Liver (tissue), 8 donors: ENCODE measurements at regions not wholly inside any gene's neighbourhood (a gene's known extent, or its start where the extent isn't known, plus 50 kb on each side); places are given as distances from the start of the nearest gene placed in this dataset.

ENCODE experiments used
- DNase-seq: peaks from one replicate; pipeline ENCODE4 v3.0.0-alpha.2; 2017; ENCODE audit warnings: low spot score
- H3K27ac ChIP-seq, 2 donors: one replicate each; pipeline ENCODE4 v1.7.0; 2013; ENCODE audit warnings: inconsistent platforms in 2 of 2, low read length in 2 of 2, control low read depth in 1 of 2, low read depth in 1 of 2, mild to moderate bottlenecking in 1 of 2
- H3K27me3 ChIP-seq, 4 donors: one replicate each; pipeline versions ENCODE4 v1.6.1 to v1.7.0; 2013; ENCODE audit warnings: low read length in 3 of 4, inconsistent platforms in 1 of 4, mild to moderate bottlenecking in 1 of 4, moderate library complexity in 1 of 4; ENCODE audit not compliant: control insufficient read depth in 4 of 4, insufficient read depth in 4 of 4
- H3K36me3 ChIP-seq, 4 donors: one replicate each; pipeline versions ENCODE4 v1.6.1 to v1.7.0; 2013; ENCODE audit warnings: low read length in 3 of 4, mild to moderate bottlenecking in 3 of 4, low read depth in 1 of 4, moderate library complexity in 1 of 4; ENCODE audit not compliant: control insufficient read depth in 4 of 4, insufficient read depth in 3 of 4
- H3K4me1 ChIP-seq, 4 donors: one replicate each; pipeline versions ENCODE4 v1.6.1 to v1.7.0; 2013; ENCODE audit warnings: low read length in 3 of 4, mild to moderate bottlenecking in 3 of 4, moderate library complexity in 1 of 4; ENCODE audit not compliant: control insufficient read depth in 4 of 4, insufficient read depth in 4 of 4
- H3K4me3 ChIP-seq, 3 donors: one replicate each; pipeline versions ENCODE4 v1.6.1 to v1.7.0; 2013; ENCODE audit warnings: low read length in 3 of 3, control low read depth in 1 of 3, low read depth in 1 of 3, mild to moderate bottlenecking in 1 of 3
- H3K9ac ChIP-seq, 2 donors: one replicate each; pipeline ENCODE4 v1.7.0; 2013; ENCODE audit warnings: low read length in 2 of 2, mild to moderate bottlenecking in 2 of 2, moderate library complexity in 2 of 2, control low read depth in 1 of 2, low read depth in 1 of 2
- H3K9me3 ChIP-seq, 4 donors: one replicate each; pipeline versions ENCODE4 v1.6.1 to v1.7.0; 2013; ENCODE audit warnings: low read length in 3 of 4; ENCODE audit not compliant: control insufficient read depth in 4 of 4
- EGR1 ChIP-seq, 2 donors: IDR thresholded peaks; 2 replicates each; pipeline ENCODE4 v1.6.1; 2016 to 2018; ENCODE audit warnings: antibody characterized with exemption in 2 of 2, low read depth in 2 of 2
- FOXA1 ChIP-seq: IDR thresholded peaks from 2 replicates; pipeline ENCODE4 v1.6.1; 2016; ENCODE audit warnings: antibody characterized with exemption
- GABPA ChIP-seq, 2 donors: IDR thresholded peaks in 1 of 2; conservative IDR thresholded peaks in 1 of 2; 2 replicates each; pipeline ENCODE4 v1.6.1; 2016; ENCODE audit warnings: antibody characterized with exemption in 2 of 2, mild to moderate bottlenecking in 1 of 2, moderate library complexity in 1 of 2
- HNF4A ChIP-seq, 2 donors: conservative IDR thresholded peaks; 2 replicates each; pipeline ENCODE4 v1.6.1; 2016; ENCODE audit warnings: antibody characterized with exemption in 2 of 2, mild to moderate bottlenecking in 2 of 2
- JUND ChIP-seq, 2 donors: IDR thresholded peaks; 2 replicates each; pipeline ENCODE4 v1.6.1; 2016; ENCODE audit warnings: antibody characterized with exemption in 2 of 2
- SP1 ChIP-seq: IDR thresholded peaks from 2 replicates; pipeline ENCODE4 v1.6.1; 2018; ENCODE audit warnings: antibody characterized with exemption, mild to moderate bottlenecking
- WGBS: extraction: QIAGEN DNeasy Blood & Tissue Kit; methylation state at CpG from one replicate; pipeline ENCODE4 v1.1.7; 2013; 5-methylcytosine and 5-hydroxymethylcytosine counted together
- TF ChIP-seq, protein P1 (sequence below): fragments of 150-350 bp; IDR thresholded peaks from 2 replicates; pipeline ENCODE4 v1.5.1; 2017; ENCODE audit warnings: improper control_type of control experiment, low read depth, low read length; ENCODE audit not compliant: missing input control
- TF ChIP-seq, protein P2 (sequence below): IDR thresholded peaks from 2 replicates; pipeline ENCODE4 v1.6.1; 2016; ENCODE audit warnings: antibody characterized with exemption
- TF ChIP-seq, protein P3 (sequence below): IDR thresholded peaks from 2 replicates; pipeline ENCODE4 v1.6.1; 2016; ENCODE audit warnings: antibody characterized with exemption
- donor health status: healthy.
- donor health status: healthy.
- donor health status: healthy.
- donor health status: healthy.
- donor health status: healthy.

DNA sequence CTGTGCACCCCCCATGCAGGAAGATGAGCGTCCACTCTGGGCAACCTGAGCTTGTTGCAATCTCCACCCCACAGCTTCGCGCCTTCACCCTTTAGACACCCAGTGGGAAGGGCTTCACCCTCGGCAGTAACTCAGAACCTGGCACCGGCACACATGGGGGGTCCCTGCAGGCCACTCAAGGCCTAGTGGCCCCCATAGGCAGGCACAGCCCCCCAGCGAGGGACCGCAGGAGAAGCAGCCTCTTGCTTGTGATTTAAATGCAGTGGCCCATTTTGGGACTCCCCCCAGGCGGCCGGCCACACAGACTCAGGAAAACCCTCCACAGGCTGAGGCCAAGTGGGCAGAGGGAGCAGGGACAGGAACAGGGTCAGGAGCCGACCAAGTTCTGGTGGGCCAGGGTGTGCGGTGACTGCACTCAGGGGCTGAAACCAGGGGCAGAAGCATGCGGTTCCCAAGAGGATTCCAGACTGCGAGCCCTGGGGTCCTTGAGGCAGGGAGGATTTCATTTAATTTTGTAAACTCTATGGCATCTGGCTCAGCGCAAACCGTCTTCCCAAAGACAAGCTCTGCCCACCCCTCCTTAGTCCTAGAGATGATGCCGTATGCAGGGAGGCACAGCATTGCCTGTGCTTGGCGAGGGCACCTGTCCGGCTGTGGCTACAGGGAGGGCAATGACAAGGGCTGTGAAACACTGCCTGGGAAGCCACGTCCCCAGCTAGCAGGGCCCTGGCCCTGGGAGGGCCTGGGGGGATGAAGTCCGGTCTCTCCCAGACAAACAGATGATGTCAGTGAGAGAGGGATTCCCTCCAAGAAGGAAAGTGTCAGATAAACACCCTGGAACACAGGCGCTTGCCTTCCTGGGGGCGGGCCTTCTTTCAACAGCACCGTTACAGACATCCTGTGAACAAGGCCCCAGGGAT lies 52.9 kb upstream of the GPR31 start:
- no peak for DNase-seq
- Histone ChIP-seq H3K4me3 (no peak overlapping the region), H3K4me1 (peaks cover 0 to 2% (median under 1%) of the 10 kb centered on the region in 4 donors), H3K27me3 (no peaks in the 10 kb centered on the region), H3K9ac (no peak overlapping the region), H3K9me3 (no peaks in the 10 kb centered on the region), H3K36me3 (no peaks in the 10 kb centered on the region), H3K27ac (no peak overlapping the region)
- 74% methylated on average over 23 of the region's 23 CpGs for WGBS
- TF ChIP-seq HNF4A (conservative IDR thresholded peaks at IDR 0.05) (peak in 1 of 2 donors; percentile 15), SP1 (no peak)
- TF ChIP-seq, protein P1, sequence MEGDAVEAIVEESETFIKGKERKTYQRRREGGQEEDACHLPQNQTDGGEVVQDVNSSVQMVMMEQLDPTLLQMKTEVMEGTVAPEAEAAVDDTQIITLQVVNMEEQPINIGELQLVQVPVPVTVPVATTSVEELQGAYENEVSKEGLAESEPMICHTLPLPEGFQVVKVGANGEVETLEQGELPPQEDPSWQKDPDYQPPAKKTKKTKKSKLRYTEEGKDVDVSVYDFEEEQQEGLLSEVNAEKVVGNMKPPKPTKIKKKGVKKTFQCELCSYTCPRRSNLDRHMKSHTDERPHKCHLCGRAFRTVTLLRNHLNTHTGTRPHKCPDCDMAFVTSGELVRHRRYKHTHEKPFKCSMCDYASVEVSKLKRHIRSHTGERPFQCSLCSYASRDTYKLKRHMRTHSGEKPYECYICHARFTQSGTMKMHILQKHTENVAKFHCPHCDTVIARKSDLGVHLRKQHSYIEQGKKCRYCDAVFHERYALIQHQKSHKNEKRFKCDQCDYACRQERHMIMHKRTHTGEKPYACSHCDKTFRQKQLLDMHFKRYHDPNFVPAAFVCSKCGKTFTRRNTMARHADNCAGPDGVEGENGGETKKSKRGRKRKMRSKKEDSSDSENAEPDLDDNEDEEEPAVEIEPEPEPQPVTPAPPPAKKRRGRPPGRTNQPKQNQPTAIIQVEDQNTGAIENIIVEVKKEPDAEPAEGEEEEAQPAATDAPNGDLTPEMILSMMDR: no peak

DNA sequence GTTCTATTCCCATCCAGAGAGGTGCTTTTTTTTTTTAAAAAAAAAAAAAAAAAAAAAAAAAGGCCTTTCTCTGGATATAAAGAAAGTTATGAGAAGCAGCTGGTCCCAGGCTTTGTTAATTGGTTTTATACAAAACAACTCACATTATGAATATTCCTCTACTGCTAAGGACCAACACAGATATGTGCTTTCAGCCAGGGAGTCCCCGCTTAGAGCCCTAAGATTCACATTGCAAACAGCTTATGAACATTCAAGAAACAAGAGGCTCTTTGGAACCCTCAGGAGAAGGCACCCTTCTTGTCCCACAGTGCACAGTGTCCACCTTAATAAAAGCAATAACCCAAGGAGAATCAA lies 53.5 kb upstream of the GPR31 start:
- no peak for DNase-seq
- H3K4me3 ChIP-seq: no peak overlapping the region
- WGBS: 94% methylated on average over 1 of the region's 1 CpG
- H3K9ac ChIP-seq: no peak overlapping the region
- no peaks in the 10 kb centered on the region for H3K36me3 ChIP-seq
- no peak overlapping the region for H3K27ac ChIP-seq
- H3K4me1 ChIP-seq: peaks cover 0 to 2% (median under 1%) of the 10 kb centered on the region in 4 donors
- no peaks in the 10 kb centered on the region for H3K27me3 ChIP-seq
- no peaks in the 10 kb centered on the region for H3K9me3 ChIP-seq
- TF ChIP-seq FOXA1: no peak
- TF ChIP-seq, protein P2, sequence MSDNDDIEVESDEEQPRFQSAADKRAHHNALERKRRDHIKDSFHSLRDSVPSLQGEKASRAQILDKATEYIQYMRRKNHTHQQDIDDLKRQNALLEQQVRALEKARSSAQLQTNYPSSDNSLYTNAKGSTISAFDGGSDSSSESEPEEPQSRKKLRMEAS: no peak
- TF ChIP-seq, protein P3, sequence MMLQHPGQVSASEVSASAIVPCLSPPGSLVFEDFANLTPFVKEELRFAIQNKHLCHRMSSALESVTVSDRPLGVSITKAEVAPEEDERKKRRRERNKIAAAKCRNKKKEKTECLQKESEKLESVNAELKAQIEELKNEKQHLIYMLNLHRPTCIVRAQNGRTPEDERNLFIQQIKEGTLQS: no peak

DNA sequence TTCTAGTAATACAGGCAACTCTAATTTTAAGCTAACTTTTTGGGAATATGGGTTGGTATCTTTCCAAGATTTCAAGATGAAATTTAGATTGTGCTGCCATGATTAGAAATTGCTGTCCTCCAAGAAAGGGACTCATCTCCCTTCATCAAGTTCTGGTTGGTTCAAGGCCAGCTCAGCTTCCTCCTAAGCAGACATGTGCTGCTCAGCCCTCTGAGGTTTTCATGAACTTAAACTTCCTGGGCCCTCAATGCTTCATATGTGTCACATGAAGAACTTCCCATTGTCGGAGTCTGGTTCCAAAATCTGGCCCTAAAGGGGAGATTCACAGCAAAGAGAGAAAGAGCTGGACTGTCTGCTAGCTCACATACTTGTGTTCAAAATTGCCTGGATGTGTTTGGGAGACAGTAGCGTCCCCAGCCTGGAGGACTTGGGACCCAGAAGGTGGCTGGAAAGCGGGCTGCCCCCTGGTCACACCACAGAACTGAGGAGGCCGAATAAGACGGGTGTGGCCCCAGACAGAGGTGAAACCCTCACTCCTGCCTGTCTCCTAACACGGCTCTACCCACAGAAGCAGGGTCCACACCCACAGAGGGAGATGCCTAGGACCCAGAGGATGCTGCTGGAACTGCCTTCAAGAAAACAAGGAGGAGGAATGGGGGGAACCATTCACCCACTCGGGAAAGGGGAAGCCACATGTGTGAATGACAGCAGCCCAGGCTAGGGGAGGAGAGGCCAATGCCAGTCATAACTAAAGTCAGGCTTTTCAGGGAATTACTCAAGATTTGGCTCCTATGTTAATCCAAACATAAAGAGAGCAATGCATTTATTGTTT lies 54.3 kb upstream of the GPR31 start:
- Histone ChIP-seq H3K4me3 (no peak overlapping the region), H3K9ac (no peak overlapping the region), H3K27ac (no peak overlapping the region), H3K4me1 (peaks cover 0 to 6% (median 2%) of the 10 kb centered on the region in 4 donors), H3K27me3 (no peaks in the 10 kb centered on the region), H3K9me3 (no peaks in the 10 kb centered on the region), H3K36me3 (no peaks in the 10 kb centered on the region)
- whole genome bisulfite sequencing: 77% methylated on average over 7 of the region's 7 CpGs
- TF ChIP-seq GABPA (IDR thresholded peaks at IDR 0.05 in 1 of 2, conservative IDR thresholded peaks at IDR 0.05 in 1 of 2): no peak
- TF ChIP-seq EGR1 (IDR thresholded peaks at IDR 0.05; ENCODE audit: low read depth in 2 of 2): no peak
- TF ChIP-seq SP1: no peak
- TF ChIP-seq JUND (IDR thresholded peaks at IDR 0.05): no peak
- no peak for DNase-seq
